Calu3 (cell line): ENCODE measurements at regions not wholly inside any gene's neighbourhood (a gene's known extent, or its start where the extent isn't known, plus 50 kb on each side); places are given as distances from the start of the nearest gene placed in this dataset.

Experiments
- BruUV-seq: library from RNA; stranded (reverse); fragments of 400-500 nt; replicated peaks from 2 replicates; lab custom pipeline; 2021; lab: Mats Ljungman, UMichigan
- CTCF ChIA-PET: fragments of 300-600 bp; sonication (Branson Sonifier 250); formaldehyde crosslinking; loops from one replicate; lab custom pipeline; 2022; ENCODE audit warnings: antibody characterized with exemption; lab: Charles Lee
- DNase-seq: peaks from one replicate; pipeline ENCODE4 v3.0.0; 2022
- H3K27ac Mint-ChIP-seq: one replicate; pipeline ENCODE4 v1.8.0; 2022; ENCODE audit warnings: mixed read lengths; ENCODE audit not compliant: unreplicated experiment
- H3K27me3 Mint-ChIP-seq: one replicate; pipeline ENCODE4 v1.8.0; 2022; ENCODE audit warnings: mixed read lengths; ENCODE audit not compliant: unreplicated experiment
- H3K36me3 Mint-ChIP-seq: one replicate; pipeline ENCODE4 v1.8.0; 2022; ENCODE audit warnings: mild to moderate bottlenecking, moderate library complexity, mixed read lengths; ENCODE audit not compliant: insufficient read depth, unreplicated experiment
- H3K4me1 Mint-ChIP-seq: one replicate; pipeline ENCODE4 v1.8.0; 2022; ENCODE audit warnings: mild to moderate bottlenecking, low read depth, mixed read lengths; ENCODE audit not compliant: unreplicated experiment
- H3K4me3 Mint-ChIP-seq: one replicate; pipeline ENCODE4 v1.8.0; 2022; ENCODE audit warnings: mild to moderate bottlenecking, low read depth, moderate library complexity, mixed read lengths; ENCODE audit not compliant: unreplicated experiment
- H3K9me3 Mint-ChIP-seq: one replicate; pipeline ENCODE4 v1.8.0; 2022; ENCODE audit warnings: low read depth, mixed read lengths; ENCODE audit not compliant: unreplicated experiment
- CTCF ChIP-seq: fragments of 200-600 bp; IDR thresholded peaks from one replicate; pipeline ENCODE4 v1.8.0; 2022; ENCODE audit warnings: antibody characterized with exemption; ENCODE audit not compliant: unreplicated experiment
- intact Hi-C: fragments of 100-400 bp; cut with micrococcal nuclease; formaldehyde crosslinking; loops from one replicate; pipeline ENCODE4 v1.10.0; 2022; ENCODE audit not compliant: unreplicated experiment

GRCh38 chr2:103103678-103104077, 341.8 kb downstream of the TMEM182 start:
- Mint-ChIP-seq H3K9me3 (no peaks in the 10 kb centered on the region), H3K27me3 (no peaks in the 10 kb centered on the region), H3K4me3 (no peak overlapping the region), H3K36me3 (no peaks in the 10 kb centered on the region), H3K4me1 (no peaks in the 10 kb centered on the region), H3K27ac (no peak overlapping the region)
- BruUV-seq: no TSS peak
- no peak for DNase-seq
- intact Hi-C loops: no loop called here
- no peak for TF ChIP-seq CTCF
- CTCF ChIA-PET: no interaction called here

- H3K4me3 Mint-ChIP-seq: no peak overlapping the region
- intact Hi-C loops: no loop called here
- CTCF ChIA-PET: no interaction called here
- peaks cover 8% of the 10 kb centered on the region for H3K9me3 Mint-ChIP-seq
- no peaks in the 10 kb centered on the region for H3K36me3 Mint-ChIP-seq
- no peaks in the 10 kb centered on the region for H3K27me3 Mint-ChIP-seq
- no peak overlapping the region for H3K27ac Mint-ChIP-seq
- BruUV-seq: no TSS peak
- no peak for TF ChIP-seq CTCF
- DNase-seq: no peak
- no peaks in the 10 kb centered on the region for H3K4me1 Mint-ChIP-seq
Measured at GRCh38 chr2:103119352-103119751, 357.5 kb downstream of the TMEM182 start.

GRCh38 chr2:103121106-103121505, 359.3 kb downstream of the TMEM182 start:
- BruUV-seq: no TSS peak
- no peak for DNase-seq
- Mint-ChIP-seq H3K36me3 (no peaks in the 10 kb centered on the region), H3K27ac (no peak overlapping the region), H3K4me1 (no peaks in the 10 kb centered on the region), H3K9me3 (peaks cover 8% of the 10 kb centered on the region), H3K4me3 (no peak overlapping the region), H3K27me3 (no peaks in the 10 kb centered on the region)
- TF ChIP-seq CTCF: no peak
- intact Hi-C loops: no loop called here
- CTCF ChIA-PET: no interaction called here

GRCh38 chr2:103123516-103123915, 361.7 kb downstream of the TMEM182 start:
- DNase-seq: no peak

More at GRCh38 chr2:103123516-103123915, 361.7 kb downstream of the TMEM182 start:
- Mint-ChIP-seq H3K9me3 (peaks cover 2% of the 10 kb centered on the region), H3K27ac (no peak overlapping the region), H3K36me3 (no peaks in the 10 kb centered on the region), H3K27me3 (no peaks in the 10 kb centered on the region), H3K4me1 (no peaks in the 10 kb centered on the region), H3K4me3 (no peak overlapping the region)
- no TSS peak for BruUV-seq
- intact Hi-C loops: no loop called here
- CTCF ChIA-PET: no interaction called here
- no peak for TF ChIP-seq CTCF
